ENCODE measurements at regions not wholly inside any gene's neighbourhood (a gene's known extent, or its start where the extent isn't known, plus 50 kb on each side); places are given as distances from the start of the nearest gene placed in this dataset.

DNA sequence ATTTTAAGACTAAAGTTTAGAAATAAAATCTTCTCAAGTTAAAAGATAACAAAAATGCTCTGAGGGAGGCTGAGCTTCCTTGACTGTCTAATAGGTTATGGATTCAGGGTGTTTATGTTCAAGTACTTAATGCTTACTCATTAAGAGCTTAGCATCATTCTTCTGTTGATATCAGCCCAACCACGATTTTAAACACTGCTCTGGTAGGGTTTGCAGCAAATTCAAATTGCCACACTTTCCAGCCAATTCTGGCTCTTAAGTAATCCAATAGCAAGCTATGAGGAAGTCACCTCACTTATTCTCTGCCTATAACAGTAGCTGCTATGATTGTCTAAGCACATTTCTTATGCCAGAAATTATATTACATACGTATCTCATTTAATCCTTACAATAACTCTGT, 191.0 kb upstream of the KIF2A start:
- Histone ChIP-seq H3K4me1 (ENCODE audit: control insufficient read depth in 2 of 2, insufficient read depth in 2 of 2, low read length in 2 of 2) (no peaks in the 10 kb centered on the region), H3K27me3 (ENCODE audit: control insufficient read depth in 2 of 2, insufficient read depth in 2 of 2, low read length in 2 of 2) (no peaks in the 10 kb centered on the region), H3K4me3 (ENCODE audit: low read length in 2 of 2) (no peak overlapping the region), H3K36me3 (ENCODE audit: control insufficient read depth in 2 of 2, insufficient read depth in 2 of 2, low read length in 2 of 2) (no peaks in the 10 kb centered on the region), H3K27ac (ENCODE audit: low read depth in 2 of 2, low read length in 2 of 2) (no peak overlapping the region), H3K9me3 (ENCODE audit: control insufficient read depth in 2 of 2, low read length in 2 of 2) (no peaks in the 10 kb centered on the region), H3K9ac (ENCODE audit: low read depth in 1 of 2, low read length in 2 of 2) (no peak overlapping the region)

DNA sequence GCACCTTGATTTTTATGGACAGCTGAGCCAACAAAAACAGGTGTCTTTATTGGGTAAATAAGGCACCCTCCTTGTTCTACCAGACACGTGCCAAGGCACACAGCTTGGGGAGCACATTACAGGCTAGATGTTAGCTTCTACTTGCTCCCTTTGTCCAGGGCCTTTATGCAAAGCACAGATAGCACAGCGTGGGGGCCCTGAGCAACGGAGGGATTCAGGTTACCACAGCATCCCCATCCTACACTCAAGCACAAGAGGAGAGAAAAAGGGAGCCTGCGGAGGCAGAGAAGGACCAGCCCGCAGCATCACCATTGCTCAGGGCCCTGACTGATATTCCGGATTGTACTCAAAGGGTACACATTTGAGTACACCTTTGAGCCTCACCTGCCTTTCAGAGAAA, 181.7 kb upstream of the KIF2A start:
- H3K27me3 ChIP-seq (ENCODE audit: control insufficient read depth in 2 of 2, insufficient read depth in 2 of 2, low read length in 2 of 2): peaks cover 0 to 2% of the 10 kb centered on the region in 2 donors
- no peak overlapping the region for H3K27ac ChIP-seq (ENCODE audit: low read depth in 2 of 2, low read length in 2 of 2)
- no peaks in the 10 kb centered on the region for H3K9me3 ChIP-seq (ENCODE audit: control insufficient read depth in 2 of 2, low read length in 2 of 2)
- H3K4me3 ChIP-seq (ENCODE audit: low read length in 2 of 2): no peak overlapping the region
- H3K4me1 ChIP-seq (ENCODE audit: control insufficient read depth in 2 of 2, insufficient read depth in 2 of 2, low read length in 2 of 2): no peaks in the 10 kb centered on the region
- H3K36me3 ChIP-seq (ENCODE audit: control insufficient read depth in 2 of 2, insufficient read depth in 2 of 2, low read length in 2 of 2): no peaks in the 10 kb centered on the region
- no peak overlapping the region for H3K9ac ChIP-seq (ENCODE audit: low read depth in 1 of 2, low read length in 2 of 2)

DNA sequence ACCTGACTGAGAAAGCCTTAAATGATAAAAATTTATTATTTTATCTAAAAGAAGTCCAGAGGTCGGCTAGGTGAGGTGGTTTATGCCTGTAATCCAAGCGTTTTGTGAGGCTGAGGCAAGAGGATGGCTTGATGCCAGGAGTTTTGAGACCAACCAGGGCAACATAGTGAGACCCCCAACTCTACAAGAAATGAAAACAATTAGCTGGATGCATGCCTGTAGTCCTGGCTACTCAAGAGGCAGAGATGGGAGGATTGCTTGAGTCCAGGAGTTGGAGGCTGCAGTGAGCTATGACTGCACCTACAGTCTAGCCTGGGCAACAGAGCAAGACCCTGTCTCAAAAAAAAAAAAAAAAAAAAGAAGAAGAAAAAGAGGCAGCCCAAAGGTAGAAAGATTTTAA, 179.9 kb upstream of the KIF2A start:
- no peaks in the 10 kb centered on the region for H3K9me3 ChIP-seq (ENCODE audit: control insufficient read depth in 2 of 2, low read length in 2 of 2)
- no peak overlapping the region for H3K9ac ChIP-seq (ENCODE audit: low read depth in 1 of 2, low read length in 2 of 2)
- no peak overlapping the region for H3K4me3 ChIP-seq (ENCODE audit: low read length in 2 of 2)
- no peaks in the 10 kb centered on the region for H3K36me3 ChIP-seq (ENCODE audit: control insufficient read depth in 2 of 2, insufficient read depth in 2 of 2, low read length in 2 of 2)
- no peaks in the 10 kb centered on the region for H3K4me1 ChIP-seq (ENCODE audit: control insufficient read depth in 2 of 2, insufficient read depth in 2 of 2, low read length in 2 of 2)
- H3K27me3 ChIP-seq (ENCODE audit: control insufficient read depth in 2 of 2, insufficient read depth in 2 of 2, low read length in 2 of 2): no peaks in the 10 kb centered on the region
- H3K27ac ChIP-seq (ENCODE audit: low read depth in 2 of 2, low read length in 2 of 2): no peak overlapping the region

DNA sequence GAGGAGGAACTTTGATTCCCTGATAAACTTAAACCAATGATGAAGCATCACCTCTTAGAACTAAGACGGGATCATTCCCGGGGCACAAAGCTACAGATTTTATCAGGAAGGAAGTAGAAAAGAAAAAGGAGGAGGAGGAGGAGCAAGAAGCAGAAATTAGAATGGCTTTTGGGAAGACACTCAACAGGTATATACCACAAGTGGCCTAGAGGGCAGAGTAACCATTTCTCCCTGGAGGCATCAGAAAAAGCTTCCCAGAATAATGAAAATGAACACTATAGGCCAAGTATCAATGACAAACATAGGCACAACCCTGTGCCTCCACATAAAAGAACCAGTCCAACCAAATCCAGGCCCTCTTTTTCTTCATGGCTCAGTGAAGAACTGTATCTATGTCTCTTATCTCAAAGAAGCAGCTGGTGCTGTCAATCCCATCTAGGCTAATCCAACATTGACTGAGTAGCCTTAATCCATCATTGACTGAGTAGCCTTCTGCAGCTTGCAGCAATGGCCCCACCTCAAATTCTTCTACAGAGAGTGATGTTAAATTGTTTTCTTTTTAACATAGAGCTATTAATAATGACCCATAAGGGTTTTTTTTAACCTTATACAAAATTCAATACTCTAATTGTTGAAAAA, 178.8 kb upstream of the KIF2A start:
- Histone ChIP-seq H3K36me3 (ENCODE audit: control insufficient read depth in 2 of 2, insufficient read depth in 2 of 2, low read length in 2 of 2) (no peaks in the 10 kb centered on the region), H3K9ac (ENCODE audit: low read depth in 1 of 2, low read length in 2 of 2) (no peak overlapping the region), H3K27ac (ENCODE audit: low read depth in 2 of 2, low read length in 2 of 2) (no peak overlapping the region), H3K9me3 (ENCODE audit: control insufficient read depth in 2 of 2, low read length in 2 of 2) (no peaks in the 10 kb centered on the region), H3K27me3 (ENCODE audit: control insufficient read depth in 2 of 2, insufficient read depth in 2 of 2, low read length in 2 of 2) (no peaks in the 10 kb centered on the region), H3K4me3 (ENCODE audit: low read length in 2 of 2) (no peak overlapping the region), H3K4me1 (ENCODE audit: control insufficient read depth in 2 of 2, insufficient read depth in 2 of 2, low read length in 2 of 2) (no peaks in the 10 kb centered on the region)

DNA sequence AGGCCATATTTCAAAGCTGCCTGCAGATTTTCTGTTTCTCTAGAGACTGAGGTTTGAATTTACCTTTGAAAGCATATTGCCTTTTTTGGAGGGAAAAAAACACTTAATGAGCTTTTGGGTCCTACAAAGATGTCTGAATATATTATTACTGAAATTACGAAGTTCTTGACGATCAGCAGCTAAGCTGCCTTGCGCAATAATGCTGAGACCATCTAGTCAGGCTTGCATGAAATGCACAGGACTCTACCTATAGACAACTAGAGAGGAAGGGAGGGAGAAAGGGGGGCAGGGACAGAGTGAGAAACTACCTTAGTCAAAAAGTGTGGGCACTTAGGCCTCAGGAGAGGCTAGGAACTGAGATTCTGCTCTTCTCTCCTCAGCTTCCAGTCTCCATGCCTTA, 175.9 kb upstream of the KIF2A start:
- Histone ChIP-seq H3K27me3 (ENCODE audit: control insufficient read depth in 2 of 2, insufficient read depth in 2 of 2, low read length in 2 of 2) (no peaks in the 10 kb centered on the region), H3K4me3 (ENCODE audit: low read length in 2 of 2) (no peak overlapping the region), H3K9ac (ENCODE audit: low read depth in 1 of 2, low read length in 2 of 2) (no peak overlapping the region), H3K9me3 (ENCODE audit: control insufficient read depth in 2 of 2, low read length in 2 of 2) (no peaks in the 10 kb centered on the region), H3K27ac (ENCODE audit: low read depth in 2 of 2, low read length in 2 of 2) (no peak overlapping the region), H3K36me3 (ENCODE audit: control insufficient read depth in 2 of 2, insufficient read depth in 2 of 2, low read length in 2 of 2) (no peaks in the 10 kb centered on the region), H3K4me1 (ENCODE audit: control insufficient read depth in 2 of 2, insufficient read depth in 2 of 2, low read length in 2 of 2) (no peaks in the 10 kb centered on the region)

DNA sequence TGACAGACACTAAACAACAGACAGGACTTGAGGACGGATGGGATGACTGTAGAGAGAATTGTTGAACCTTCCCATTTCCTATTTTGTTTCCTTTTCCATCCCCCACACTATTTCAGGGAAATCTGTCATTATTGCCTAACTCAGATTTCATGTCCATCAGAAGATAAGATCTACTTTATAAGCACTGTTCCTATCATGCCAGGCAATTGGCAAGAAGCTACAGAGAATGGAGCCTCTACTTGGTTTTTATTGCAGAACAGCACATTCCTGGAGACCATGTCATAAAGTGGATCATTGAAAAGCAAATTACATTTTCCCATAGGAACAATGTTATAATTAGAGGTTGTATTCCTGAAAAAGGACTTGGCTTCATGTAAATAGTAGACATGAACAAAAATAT, 173.7 kb upstream of the KIF2A start:
- Histone ChIP-seq H3K36me3 (ENCODE audit: control insufficient read depth in 2 of 2, insufficient read depth in 2 of 2, low read length in 2 of 2) (no peaks in the 10 kb centered on the region), H3K4me3 (ENCODE audit: low read length in 2 of 2) (no peak overlapping the region), H3K9ac (ENCODE audit: low read depth in 1 of 2, low read length in 2 of 2) (no peak overlapping the region), H3K27ac (ENCODE audit: low read depth in 2 of 2, low read length in 2 of 2) (no peak overlapping the region), H3K27me3 (ENCODE audit: control insufficient read depth in 2 of 2, insufficient read depth in 2 of 2, low read length in 2 of 2) (no peaks in the 10 kb centered on the region), H3K4me1 (ENCODE audit: control insufficient read depth in 2 of 2, insufficient read depth in 2 of 2, low read length in 2 of 2) (no peaks in the 10 kb centered on the region), H3K9me3 (ENCODE audit: control insufficient read depth in 2 of 2, low read length in 2 of 2) (no peaks in the 10 kb centered on the region)

DNA sequence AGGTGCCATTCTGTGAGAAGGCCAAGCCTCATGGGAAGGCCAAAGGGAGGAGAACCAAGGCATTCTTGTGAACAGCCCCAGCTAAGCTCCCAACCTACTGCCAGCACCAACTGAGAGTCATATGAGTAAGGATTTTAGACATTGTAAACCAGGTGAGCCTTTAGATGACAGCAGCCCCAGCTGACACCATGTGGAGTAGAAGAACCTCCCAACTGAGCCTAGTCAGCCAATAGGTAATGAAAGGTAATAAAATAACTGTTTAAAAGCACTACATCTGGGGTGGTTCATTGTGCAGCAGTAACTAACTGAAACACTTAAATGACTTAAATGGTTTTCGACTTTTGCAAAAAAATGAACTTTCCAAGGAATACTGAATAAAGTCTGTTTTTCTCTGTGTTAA, 172.6 kb upstream of the KIF2A start:
- no peaks in the 10 kb centered on the region for H3K9me3 ChIP-seq (ENCODE audit: control insufficient read depth in 2 of 2, low read length in 2 of 2)
- H3K9ac ChIP-seq (ENCODE audit: low read depth in 1 of 2, low read length in 2 of 2): no peak overlapping the region
- no peak overlapping the region for H3K4me3 ChIP-seq (ENCODE audit: low read length in 2 of 2)
- no peaks in the 10 kb centered on the region for H3K27me3 ChIP-seq (ENCODE audit: control insufficient read depth in 2 of 2, insufficient read depth in 2 of 2, low read length in 2 of 2)
- no peaks in the 10 kb centered on the region for H3K4me1 ChIP-seq (ENCODE audit: control insufficient read depth in 2 of 2, insufficient read depth in 2 of 2, low read length in 2 of 2)
- H3K36me3 ChIP-seq (ENCODE audit: control insufficient read depth in 2 of 2, insufficient read depth in 2 of 2, low read length in 2 of 2): no peaks in the 10 kb centered on the region
- no peak overlapping the region for H3K27ac ChIP-seq (ENCODE audit: low read depth in 2 of 2, low read length in 2 of 2)

DNA sequence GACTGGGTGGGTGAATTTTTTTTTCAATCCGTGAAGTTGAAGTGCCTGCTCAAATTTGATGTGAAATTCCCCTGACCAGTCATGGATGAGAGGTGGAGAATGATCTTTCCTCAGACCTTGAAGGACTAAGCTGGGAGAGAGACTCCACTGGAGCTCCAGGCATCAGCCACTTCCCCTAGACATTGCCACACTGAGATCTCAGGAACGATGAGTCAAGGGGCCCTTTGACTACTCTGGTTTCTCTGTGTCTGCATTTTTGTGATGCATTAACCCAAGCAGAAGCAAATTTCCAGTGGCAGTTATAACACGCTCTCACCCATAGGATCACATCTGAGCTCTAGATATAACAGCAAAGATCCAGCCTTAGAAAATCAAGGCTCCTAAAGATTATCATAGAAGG, 171.2 kb upstream of the KIF2A start:
- Histone ChIP-seq H3K36me3 (ENCODE audit: control insufficient read depth in 2 of 2, insufficient read depth in 2 of 2, low read length in 2 of 2) (no peaks in the 10 kb centered on the region), H3K4me1 (ENCODE audit: control insufficient read depth in 2 of 2, insufficient read depth in 2 of 2, low read length in 2 of 2) (no peaks in the 10 kb centered on the region), H3K9ac (ENCODE audit: low read depth in 1 of 2, low read length in 2 of 2) (no peak overlapping the region), H3K4me3 (ENCODE audit: low read length in 2 of 2) (no peak overlapping the region), H3K27me3 (ENCODE audit: control insufficient read depth in 2 of 2, insufficient read depth in 2 of 2, low read length in 2 of 2) (no peaks in the 10 kb centered on the region), H3K27ac (ENCODE audit: low read depth in 2 of 2, low read length in 2 of 2) (no peak overlapping the region), H3K9me3 (ENCODE audit: control insufficient read depth in 2 of 2, low read length in 2 of 2) (no peaks in the 10 kb centered on the region)

DNA sequence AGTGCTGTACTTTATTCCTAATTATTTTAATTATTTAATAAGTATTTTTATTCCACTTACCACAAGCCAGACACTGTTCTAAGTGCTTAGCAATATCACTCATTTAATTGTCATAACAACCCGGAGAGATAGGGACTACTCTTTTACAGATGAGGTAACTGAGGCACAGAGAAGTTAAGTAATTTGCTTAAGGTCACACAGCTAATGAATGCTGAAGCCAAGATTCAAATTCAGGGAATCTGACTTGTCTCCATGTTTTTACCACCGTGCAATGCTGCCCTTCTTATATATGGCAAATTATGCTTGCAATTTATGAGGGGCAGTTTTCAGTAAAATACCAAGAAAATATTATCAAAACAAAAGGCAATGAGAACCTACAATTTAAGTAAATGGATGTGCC, 168.4 kb upstream of the KIF2A start:
- H3K4me1 ChIP-seq (ENCODE audit: control insufficient read depth in 2 of 2, insufficient read depth in 2 of 2, low read length in 2 of 2): no peaks in the 10 kb centered on the region
- H3K4me3 ChIP-seq (ENCODE audit: low read length in 2 of 2): no peak overlapping the region
- H3K27ac ChIP-seq (ENCODE audit: low read depth in 2 of 2, low read length in 2 of 2): no peak overlapping the region

DNA sequence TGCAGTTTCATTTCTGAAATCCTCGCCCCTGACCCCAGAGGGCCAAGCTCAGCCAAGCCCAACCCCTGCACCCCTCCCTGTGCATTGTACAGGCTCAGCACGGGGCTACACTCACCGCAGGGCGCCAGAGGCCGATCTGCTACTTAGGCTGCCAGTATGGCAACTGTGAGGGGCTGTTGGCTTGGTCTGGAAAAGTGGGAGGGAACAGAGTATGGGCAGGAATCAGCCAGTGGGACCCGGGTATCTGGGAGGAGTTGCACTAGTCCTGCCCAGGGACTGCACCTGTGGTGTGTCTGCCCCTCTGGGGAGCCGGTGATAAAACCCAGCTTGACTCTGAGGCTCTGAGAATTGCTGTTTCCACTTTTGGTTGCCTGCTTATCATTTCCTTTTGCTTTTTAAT, 167.4 kb upstream of the KIF2A start:
- no peaks in the 10 kb centered on the region for H3K9me3 ChIP-seq (ENCODE audit: control insufficient read depth in 2 of 2, low read length in 2 of 2)
- H3K4me1 ChIP-seq (ENCODE audit: control insufficient read depth in 2 of 2, insufficient read depth in 2 of 2, low read length in 2 of 2): no peaks in the 10 kb centered on the region
- no peaks in the 10 kb centered on the region for H3K27me3 ChIP-seq (ENCODE audit: control insufficient read depth in 2 of 2, insufficient read depth in 2 of 2, low read length in 2 of 2)
- H3K9ac ChIP-seq (ENCODE audit: low read depth in 1 of 2, low read length in 2 of 2): no peak overlapping the region
- H3K36me3 ChIP-seq (ENCODE audit: control insufficient read depth in 2 of 2, insufficient read depth in 2 of 2, low read length in 2 of 2): no peaks in the 10 kb centered on the region
- H3K27ac ChIP-seq (ENCODE audit: low read depth in 2 of 2, low read length in 2 of 2): no peak overlapping the region
- H3K4me3 ChIP-seq (ENCODE audit: low read length in 2 of 2): no peak overlapping the region

More for the DNA sequence above, 168.4 kb upstream of the KIF2A start:
- Histone ChIP-seq H3K9me3 (ENCODE audit: control insufficient read depth in 2 of 2, low read length in 2 of 2) (no peaks in the 10 kb centered on the region), H3K36me3 (ENCODE audit: control insufficient read depth in 2 of 2, insufficient read depth in 2 of 2, low read length in 2 of 2) (no peaks in the 10 kb centered on the region), H3K27me3 (ENCODE audit: control insufficient read depth in 2 of 2, insufficient read depth in 2 of 2, low read length in 2 of 2) (no peaks in the 10 kb centered on the region), H3K9ac (ENCODE audit: low read depth in 1 of 2, low read length in 2 of 2) (no peak overlapping the region)

DNA sequence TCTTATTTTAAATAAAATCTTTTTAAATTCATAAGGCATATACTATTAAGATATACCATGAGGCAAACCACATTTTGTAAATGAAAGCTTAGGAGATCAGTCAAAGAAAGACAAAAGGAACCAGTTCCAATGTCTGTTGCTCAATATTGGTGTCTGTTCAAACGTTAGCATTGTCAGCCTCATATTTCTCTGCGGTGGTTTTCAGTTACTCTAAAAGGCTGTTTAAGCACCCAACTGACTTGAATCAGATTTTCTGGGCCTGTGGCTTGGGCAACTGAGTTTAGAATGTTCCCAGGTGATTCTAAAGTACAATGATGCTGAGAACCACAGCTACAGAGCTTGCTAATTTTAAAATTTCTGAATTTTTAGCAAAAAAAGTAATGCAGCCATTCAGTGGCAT, 166.3 kb upstream of the KIF2A start:
- no peak overlapping the region for H3K27ac ChIP-seq (ENCODE audit: low read depth in 2 of 2, low read length in 2 of 2)
- no peak overlapping the region for H3K9ac ChIP-seq (ENCODE audit: low read depth in 1 of 2, low read length in 2 of 2)
- no peak overlapping the region for H3K4me3 ChIP-seq (ENCODE audit: low read length in 2 of 2)
- H3K4me1 ChIP-seq (ENCODE audit: control insufficient read depth in 2 of 2, insufficient read depth in 2 of 2, low read length in 2 of 2): no peaks in the 10 kb centered on the region
- no peaks in the 10 kb centered on the region for H3K9me3 ChIP-seq (ENCODE audit: control insufficient read depth in 2 of 2, low read length in 2 of 2)
- peaks cover 0 to 3% of the 10 kb centered on the region in 2 donors for H3K27me3 ChIP-seq (ENCODE audit: control insufficient read depth in 2 of 2, insufficient read depth in 2 of 2, low read length in 2 of 2)
- H3K36me3 ChIP-seq (ENCODE audit: control insufficient read depth in 2 of 2, insufficient read depth in 2 of 2, low read length in 2 of 2): no peaks in the 10 kb centered on the region
